Calu3 (cell line): ENCODE measurements at regions not wholly inside any gene's neighbourhood (a gene's known extent, or its start where the extent isn't known, plus 50 kb on each side); places are given as distances from the start of the nearest gene placed in this dataset.

Experiments used
- BruUV-seq: library from RNA; stranded (reverse); fragments of 400-500 nt; replicated peaks from 2 replicates; lab custom pipeline; 2021; lab: Mats Ljungman, UMichigan
- CTCF ChIA-PET: fragments of 300-600 bp; sonication (Branson Sonifier 250); formaldehyde crosslinking; loops from one replicate; lab custom pipeline; 2022; ENCODE audit warnings: antibody characterized with exemption; lab: Charles Lee
- DNase-seq: peaks from one replicate; pipeline ENCODE4 v3.0.0; 2022
- H3K27ac Mint-ChIP-seq: one replicate; pipeline ENCODE4 v1.8.0; 2022; ENCODE audit warnings: mixed read lengths; ENCODE audit not compliant: unreplicated experiment
- H3K27me3 Mint-ChIP-seq: one replicate; pipeline ENCODE4 v1.8.0; 2022; ENCODE audit warnings: mixed read lengths; ENCODE audit not compliant: unreplicated experiment
- H3K36me3 Mint-ChIP-seq: one replicate; pipeline ENCODE4 v1.8.0; 2022; ENCODE audit warnings: mild to moderate bottlenecking, moderate library complexity, mixed read lengths; ENCODE audit not compliant: insufficient read depth, unreplicated experiment
- H3K4me1 Mint-ChIP-seq: one replicate; pipeline ENCODE4 v1.8.0; 2022; ENCODE audit warnings: mild to moderate bottlenecking, low read depth, mixed read lengths; ENCODE audit not compliant: unreplicated experiment
- H3K4me3 Mint-ChIP-seq: one replicate; pipeline ENCODE4 v1.8.0; 2022; ENCODE audit warnings: mild to moderate bottlenecking, low read depth, moderate library complexity, mixed read lengths; ENCODE audit not compliant: unreplicated experiment
- H3K9me3 Mint-ChIP-seq: one replicate; pipeline ENCODE4 v1.8.0; 2022; ENCODE audit warnings: low read depth, mixed read lengths; ENCODE audit not compliant: unreplicated experiment
- CTCF ChIP-seq: fragments of 200-600 bp; IDR thresholded peaks from one replicate; pipeline ENCODE4 v1.8.0; 2022; ENCODE audit warnings: antibody characterized with exemption; ENCODE audit not compliant: unreplicated experiment
- intact Hi-C: fragments of 100-400 bp; cut with micrococcal nuclease; formaldehyde crosslinking; loops from one replicate; pipeline ENCODE4 v1.10.0; 2022; ENCODE audit not compliant: unreplicated experiment

DNA sequence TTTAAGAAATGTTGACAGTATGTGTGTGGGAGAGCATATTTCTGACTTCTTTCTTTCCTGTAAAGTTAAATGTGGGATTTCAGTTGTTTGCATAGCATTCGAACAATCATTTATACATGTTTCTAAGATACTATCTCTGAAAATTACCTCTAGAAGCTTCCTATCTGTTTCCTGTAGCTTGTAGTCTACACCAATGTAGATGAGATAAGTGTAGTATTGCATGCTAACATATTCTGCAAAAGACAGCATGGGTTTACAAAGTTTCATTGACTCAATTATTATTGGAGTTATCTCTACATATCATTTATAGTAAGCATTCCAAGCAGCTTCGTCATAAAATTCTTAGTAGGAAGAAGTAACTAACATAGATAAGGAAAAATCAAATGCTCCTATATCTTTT lies 98.9 kb upstream of the DPYD start:
- Mint-ChIP-seq H3K36me3 (no peaks in the 10 kb centered on the region), H3K4me3 (no peak overlapping the region), H3K27me3 (no peaks in the 10 kb centered on the region), H3K4me1 (peaks cover 8% of the 10 kb centered on the region), H3K27ac (no peak overlapping the region), H3K9me3 (no peaks in the 10 kb centered on the region)
- intact Hi-C loops: no loop called here
- no peak for TF ChIP-seq CTCF
- BruUV-seq: no TSS peak
- CTCF ChIA-PET: no interaction called here
- no peak for DNase-seq

- BruUV-seq: no TSS peak
- peaks cover 8% of the 10 kb centered on the region for H3K4me1 Mint-ChIP-seq
- H3K27ac Mint-ChIP-seq: no peak overlapping the region
- no peak overlapping the region for H3K4me3 Mint-ChIP-seq
- no peaks in the 10 kb centered on the region for H3K9me3 Mint-ChIP-seq
- no peak for DNase-seq
- no peak for TF ChIP-seq CTCF
- CTCF ChIA-PET: no interaction called here
- intact Hi-C loops: no loop called here
- no peaks in the 10 kb centered on the region for H3K27me3 Mint-ChIP-seq
- H3K36me3 Mint-ChIP-seq: no peaks in the 10 kb centered on the region
Measured at GRCh38 chr1:98018074-98018473, 97.2 kb upstream of the DPYD start.

GRCh38 chr1:98017184-98017583 lies 96.3 kb upstream of the DPYD start:
- no peaks in the 10 kb centered on the region for H3K36me3 Mint-ChIP-seq
- no TSS peak for BruUV-seq
- H3K27me3 Mint-ChIP-seq: no peaks in the 10 kb centered on the region
- H3K9me3 Mint-ChIP-seq: no peaks in the 10 kb centered on the region
- CTCF ChIA-PET: interaction anchor here (0.6 kb wide), 1 partner anchor 23 kb away, joined by 9 read pairs; no protein-coding TSS in a partner anchor
- no peak for DNase-seq
- H3K27ac Mint-ChIP-seq: no peak overlapping the region
- no peak for TF ChIP-seq CTCF
- no peak overlapping the region for H3K4me3 Mint-ChIP-seq
- peaks cover 8% of the 10 kb centered on the region for H3K4me1 Mint-ChIP-seq
- intact Hi-C loops: no loop called here

- Mint-ChIP-seq H3K4me3 (no peak overlapping the region), H3K36me3 (no peaks in the 10 kb centered on the region), H3K4me1 (peaks cover 5% of the 10 kb centered on the region), H3K9me3 (no peaks in the 10 kb centered on the region), H3K27ac (no peak overlapping the region), H3K27me3 (no peaks in the 10 kb centered on the region)
- CTCF ChIA-PET: no interaction called here
- no TSS peak for BruUV-seq
- no peak for DNase-seq
- intact Hi-C loops: no loop called here
- no peak for TF ChIP-seq CTCF
Measured at GRCh38 chr1:98008373-98008772, 87.5 kb upstream of the DPYD start.
